ENCODE measurements at regions not wholly inside any gene's neighbourhood (a gene's known extent, or its start where the extent isn't known, plus 50 kb on each side); places are given as distances from the start of the nearest gene placed in this dataset.

- peaks cover 11% of the 10 kb centered on the region for H3K4me1 ChIP-seq (ENCODE audit: control insufficient read depth, insufficient read depth, low read length)
- no peak for ATAC-seq
- H3K27ac ChIP-seq (ENCODE audit: control insufficient read depth, insufficient read depth), result no peak overlapping the region
- CTCF ChIA-PET, result interaction anchor here (0.6 kb wide), 1 partner anchor 106 kb away, joined by 3 read pairs; no protein-coding TSS in a partner anchor
- H3K36me3 ChIP-seq (ENCODE audit: control insufficient read depth in 2 of 2, insufficient read depth in 2 of 2, low read length in 1 of 2), result no peaks in the 10 kb centered on the region
- SMC1A ChIA-PET (ENCODE audit: uncharacterized antibody, unreplicated experiment), result no interaction called here
- no peaks in the 10 kb centered on the region for H3K27me3 ChIP-seq (replicated peaks in 1 of 2; ENCODE audit: control insufficient read depth in 2 of 2, insufficient read depth in 2 of 2, low read length in 1 of 2)
- WGBS (ENCODE audit: insufficient coverage, insufficient replicate concordance, low lambda C conversion rate, missing lambda C conversion rate), result 71% methylated on average over 2 of the region's 2 CpGs
- H3K9ac ChIP-seq (ENCODE audit: control insufficient read depth, insufficient read depth, low read length), result no peak overlapping the region
- no peak overlapping the region for H3K4me3 ChIP-seq
- RAD21 ChIA-PET (ENCODE audit: unreplicated experiment), result interaction anchor here (1.1 kb wide), 1 partner anchor 194 kb away, joined by 3 read pairs; no protein-coding TSS in a partner anchor
- DNase-seq (ENCODE audit: low read depth, low spot score), result no peak
- intact Hi-C loops (cut with micrococcal nuclease; ENCODE audit: unreplicated experiment) (no loop called here), in situ Hi-C loops (cut with MboI) (no loop called here)
- no peaks in the 10 kb centered on the region for H4K20me1 ChIP-seq (ENCODE audit: control insufficient read depth, insufficient read depth)
- BruUV-seq (replicated peaks), result no TSS peak
- FAIRE-seq, result no peak
- H2AFZ ChIP-seq (ENCODE audit: control insufficient read depth, low read depth, low read length), result no peak overlapping the region
- H3K79me2 ChIP-seq (ENCODE audit: control insufficient read depth, insufficient read depth, low read length), result no peaks in the 10 kb centered on the region
- POLR2A ChIA-PET, result no interaction called here
- no peak overlapping the region for H3K4me2 ChIP-seq (ENCODE audit: control insufficient read depth, insufficient read depth)
- H3K9me3 ChIP-seq (replicated peaks; ENCODE audit: control insufficient read depth, insufficient read depth, low read length), result no peaks in the 10 kb centered on the region; the same call in 2 of the 3 replicates
- TF ChIP-seq SP1 (IDR thresholded peaks at IDR 0.05; ENCODE audit: low read depth, low read length) (no peak), GABPA (IDR thresholded peaks at IDR 0.05; ENCODE audit: low read depth) (no peak), TBL1XR1 (IDR thresholded peaks at IDR 0.05; ENCODE audit: low read depth, low read length) (no peak), RAD51 (IDR thresholded peaks at IDR 0.05) (no peak), ZNF217 (IDR thresholded peaks at IDR 0.05) (no peak), FOXM1 (IDR thresholded peaks at IDR 0.05; ENCODE audit: low read depth, low read length) (no peak), JUNB (IDR thresholded peaks at IDR 0.05) (no peak), ZNF592 (IDR thresholded peaks at IDR 0.05) (no peak), SIN3A (IDR thresholded peaks at IDR 0.05; ENCODE audit: low read depth, low read length) (no peak), SMAD1 (IDR thresholded peaks at IDR 0.05; ENCODE audit: low read depth, partially characterized antibody) (no peak)
- TF ChIP-seq, protein P1, sequence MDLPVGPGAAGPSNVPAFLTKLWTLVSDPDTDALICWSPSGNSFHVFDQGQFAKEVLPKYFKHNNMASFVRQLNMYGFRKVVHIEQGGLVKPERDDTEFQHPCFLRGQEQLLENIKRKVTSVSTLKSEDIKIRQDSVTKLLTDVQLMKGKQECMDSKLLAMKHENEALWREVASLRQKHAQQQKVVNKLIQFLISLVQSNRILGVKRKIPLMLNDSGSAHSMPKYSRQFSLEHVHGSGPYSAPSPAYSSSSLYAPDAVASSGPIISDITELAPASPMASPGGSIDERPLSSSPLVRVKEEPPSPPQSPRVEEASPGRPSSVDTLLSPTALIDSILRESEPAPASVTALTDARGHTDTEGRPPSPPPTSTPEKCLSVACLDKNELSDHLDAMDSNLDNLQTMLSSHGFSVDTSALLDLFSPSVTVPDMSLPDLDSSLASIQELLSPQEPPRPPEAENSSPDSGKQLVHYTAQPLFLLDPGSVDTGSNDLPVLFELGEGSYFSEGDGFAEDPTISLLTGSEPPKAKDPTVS (IDR thresholded peaks at IDR 0.05; ENCODE audit: low read depth, low read length), result no peak
- TF ChIP-seq, protein P2, sequence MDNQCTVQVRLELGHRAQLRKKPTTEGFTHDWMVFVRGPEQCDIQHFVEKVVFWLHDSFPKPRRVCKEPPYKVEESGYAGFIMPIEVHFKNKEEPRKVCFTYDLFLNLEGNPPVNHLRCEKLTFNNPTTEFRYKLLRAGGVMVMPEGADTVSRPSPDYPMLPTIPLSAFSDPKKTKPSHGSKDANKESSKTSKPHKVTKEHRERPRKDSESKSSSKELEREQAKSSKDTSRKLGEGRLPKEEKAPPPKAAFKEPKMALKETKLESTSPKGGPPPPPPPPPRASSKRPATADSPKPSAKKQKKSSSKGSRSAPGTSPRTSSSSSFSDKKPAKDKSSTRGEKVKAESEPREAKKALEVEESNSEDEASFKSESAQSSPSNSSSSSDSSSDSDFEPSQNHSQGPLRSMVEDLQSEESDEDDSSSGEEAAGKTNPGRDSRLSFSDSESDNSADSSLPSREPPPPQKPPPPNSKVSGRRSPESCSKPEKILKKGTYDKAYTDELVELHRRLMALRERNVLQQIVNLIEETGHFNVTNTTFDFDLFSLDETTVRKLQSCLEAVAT (IDR thresholded peaks at IDR 0.05), result no peak
- TF ChIP-seq, protein P3, sequence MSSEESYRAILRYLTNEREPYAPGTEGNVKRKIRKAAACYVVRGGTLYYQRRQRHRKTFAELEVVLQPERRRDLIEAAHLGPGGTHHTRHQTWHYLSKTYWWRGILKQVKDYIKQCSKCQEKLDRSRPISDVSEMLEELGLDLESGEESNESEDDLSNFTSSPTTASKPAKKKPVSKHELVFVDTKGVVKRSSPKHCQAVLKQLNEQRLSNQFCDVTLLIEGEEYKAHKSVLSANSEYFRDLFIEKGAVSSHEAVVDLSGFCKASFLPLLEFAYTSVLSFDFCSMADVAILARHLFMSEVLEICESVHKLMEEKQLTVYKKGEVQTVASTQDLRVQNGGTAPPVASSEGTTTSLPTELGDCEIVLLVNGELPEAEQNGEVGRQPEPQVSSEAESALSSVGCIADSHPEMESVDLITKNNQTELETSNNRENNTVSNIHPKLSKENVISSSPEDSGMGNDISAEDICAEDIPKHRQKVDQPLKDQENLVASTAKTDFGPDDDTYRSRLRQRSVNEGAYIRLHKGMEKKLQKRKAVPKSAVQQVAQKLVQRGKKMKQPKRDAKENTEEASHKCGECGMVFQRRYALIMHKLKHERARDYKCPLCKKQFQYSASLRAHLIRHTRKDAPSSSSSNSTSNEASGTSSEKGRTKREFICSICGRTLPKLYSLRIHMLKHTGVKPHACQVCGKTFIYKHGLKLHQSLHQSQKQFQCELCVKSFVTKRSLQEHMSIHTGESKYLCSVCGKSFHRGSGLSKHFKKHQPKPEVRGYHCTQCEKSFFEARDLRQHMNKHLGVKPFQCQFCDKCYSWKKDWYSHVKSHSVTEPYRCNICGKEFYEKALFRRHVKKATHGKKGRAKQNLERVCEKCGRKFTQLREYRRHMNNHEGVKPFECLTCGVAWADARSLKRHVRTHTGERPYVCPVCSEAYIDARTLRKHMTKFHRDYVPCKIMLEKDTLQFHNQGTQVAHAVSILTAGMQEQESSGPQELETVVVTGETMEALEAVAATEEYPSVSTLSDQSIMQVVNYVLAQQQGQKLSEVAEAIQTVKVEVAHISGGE (CRISPR knock-in tag; IDR thresholded peaks at IDR 0.05), result no peak
- TF ChIP-seq, protein P4, sequence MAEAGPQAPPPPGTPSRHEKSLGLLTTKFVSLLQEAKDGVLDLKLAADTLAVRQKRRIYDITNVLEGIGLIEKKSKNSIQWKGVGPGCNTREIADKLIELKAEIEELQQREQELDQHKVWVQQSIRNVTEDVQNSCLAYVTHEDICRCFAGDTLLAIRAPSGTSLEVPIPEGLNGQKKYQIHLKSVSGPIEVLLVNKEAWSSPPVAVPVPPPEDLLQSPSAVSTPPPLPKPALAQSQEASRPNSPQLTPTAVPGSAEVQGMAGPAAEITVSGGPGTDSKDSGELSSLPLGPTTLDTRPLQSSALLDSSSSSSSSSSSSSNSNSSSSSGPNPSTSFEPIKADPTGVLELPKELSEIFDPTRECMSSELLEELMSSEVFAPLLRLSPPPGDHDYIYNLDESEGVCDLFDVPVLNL (IDR thresholded peaks at IDR 0.05; ENCODE audit: low read depth, low read length), result no peak
Measured at GRCh38 chr10:88195841-88196240, 332.4 kb downstream of the PTEN start.

All from GM12878 (cell line).